ACHN (cell line): ENCODE measurements at regions not wholly inside any gene's neighbourhood (a gene's known extent, or its start where the extent isn't known, plus 50 kb on each side); places are given as distances from the start of the nearest gene placed in this dataset.
"Not testable (repeated sequence)": the region's sequence is repeated elsewhere in the genome, so short reads cannot be mapped to it uniquely, and the experiment has no call there.

Source experiments
- DNase-seq: peaks from one replicate; pipeline ENCODE4 v3.0.0-alpha.2; 2015
- in situ Hi-C: cut with HindIII; loops from 2 replicates; pipeline ENCODE4 v1.10.0; 2017; ENCODE audit warnings: low sequenced_read_pairs, low pct_ligation_motif_present, low pct_unique_long_range_greater_than_20kb

GRCh38 chr12:73125148-73125547 is 853.0 kb downstream of the TRHDE start:
- in situ Hi-C loops, result no loop called here
- DNase-seq, result no peak

GRCh38 chr12:73136386-73136785 is 864.2 kb downstream of the TRHDE start:
- no peak for DNase-seq
- in situ Hi-C loops, result no loop called here

GRCh38 chr12:73139642-73140041 is 867.5 kb downstream of the TRHDE start:
- in situ Hi-C loops, DNase-seq: not testable (repeated sequence)

GRCh38 chr12:73158341-73158740 is 886.2 kb downstream of the TRHDE start:
- in situ Hi-C loops, result no loop called here
- no peak for DNase-seq

- no peak for DNase-seq
- in situ Hi-C loops, result no loop called here
Observed at GRCh38 chr12:73159954-73160353, 887.8 kb downstream of the TRHDE start.

GRCh38 chr12:73161970-73162369 is 889.8 kb downstream of the TRHDE start:
- DNase-seq, result no peak
- in situ Hi-C loops, result no loop called here

GRCh38 chr12:73180734-73181133 is 908.6 kb downstream of the TRHDE start:
- in situ Hi-C loops, result no loop called here
- no peak for DNase-seq

- DNase-seq, result no peak
- in situ Hi-C loops, result no loop called here
Observed at GRCh38 chr12:73181244-73181643, 909.1 kb downstream of the TRHDE start.

- in situ Hi-C loops, result no loop called here
- DNase-seq, result no peak
Observed at GRCh38 chr12:73185403-73185802, 913.2 kb downstream of the TRHDE start.

GRCh38 chr12:73186272-73186671 is 914.1 kb downstream of the TRHDE start:
- in situ Hi-C loops, result no loop called here
- DNase-seq, result no peak

GRCh38 chr12:73187765-73188164 is 915.6 kb downstream of the TRHDE start:
- no peak for DNase-seq

GRCh38 chr12:73210548-73211204 is 938.5 kb downstream of the TRHDE start:
- in situ Hi-C loops, result no loop called here
- DNase-seq, result no peak

More at GRCh38 chr12:73187765-73188164, 915.6 kb downstream of the TRHDE start:
- in situ Hi-C loops, result no loop called here

- in situ Hi-C loops, result no loop called here
Observed at GRCh38 chr12:73220951-73221350, 948.8 kb downstream of the TRHDE start.

GRCh38 chr12:73221398-73221797 is 949.2 kb downstream of the TRHDE start:
- DNase-seq, result no peak

More at GRCh38 chr12:73220951-73221350, 948.8 kb downstream of the TRHDE start:
- DNase-seq, result no peak

GRCh38 chr12:73221836-73222235 is 949.7 kb downstream of the TRHDE start:
- DNase-seq, result no peak
- in situ Hi-C loops, result no loop called here

More at GRCh38 chr12:73221398-73221797, 949.2 kb downstream of the TRHDE start:
- in situ Hi-C loops, result no loop called here

GRCh38 chr12:73225371-73225937 is 953.3 kb downstream of the TRHDE start:
- in situ Hi-C loops, result no loop called here
- DNase-seq, result no peak

GRCh38 chr12:73225941-73226340 is 953.8 kb downstream of the TRHDE start:
- in situ Hi-C loops, result no loop called here
- DNase-seq, result no peak

GRCh38 chr12:73226593-73226992 is 954.4 kb downstream of the TRHDE start:
- in situ Hi-C loops, result no loop called here
- no peak for DNase-seq

GRCh38 chr12:73228828-73229227 is 956.7 kb downstream of the TRHDE start:
- in situ Hi-C loops, result not testable (repeated sequence)

GRCh38 chr12:73235387-73235786 is 963.2 kb downstream of the TRHDE start:
- in situ Hi-C loops, result no loop called here
- DNase-seq, result no peak

More at GRCh38 chr12:73228828-73229227, 956.7 kb downstream of the TRHDE start:
- DNase-seq, result not testable (repeated sequence)
